Astrocyte (in vitro differentiated cells and primary cell): ENCODE measurements at regions not wholly inside any gene's neighbourhood (a gene's known extent, or its start where the extent isn't known, plus 50 kb on each side); places are given as distances from the start of the nearest gene placed in this dataset.

ENCODE experiments used
- DNase-seq: peaks from one replicate; pipeline ENCODE4 v3.0.0-alpha.2; 2010; ENCODE audit warnings: low read depth
- FAIRE-seq: peaks from 2 replicates; lab custom pipeline; 2011; peaks lifted over from hg19 to GRCh38; lab: Jason Lieb, UNC
- H2AFZ ChIP-seq: 2 replicates; pipeline ENCODE4 v1.6.0; 2012; ENCODE audit warnings: low read depth, low read length, inconsistent platforms
- H3K27ac ChIP-seq: 2 replicates; pipeline ENCODE4 v1.5.1; 2011; ENCODE audit warnings: low read depth, low read length, inconsistent platforms
- H3K27me3 ChIP-seq: 2 replicates; pipeline ENCODE4 v1.6.0; 2011; ENCODE audit warnings: low read length, inconsistent platforms; ENCODE audit not compliant: insufficient read depth
- H3K36me3 ChIP-seq: 2 replicates; pipeline ENCODE4 v1.5.1; 2011; ENCODE audit warnings: low read length, inconsistent platforms; ENCODE audit not compliant: insufficient read depth
- H3K4me1 ChIP-seq: 2 replicates; pipeline ENCODE4 v1.5.1; 2011; ENCODE audit warnings: low read length, inconsistent platforms; ENCODE audit not compliant: insufficient read depth
- H3K4me2 ChIP-seq: 2 replicates; pipeline ENCODE4 v1.6.0; 2012; ENCODE audit warnings: low read length, inconsistent platforms
- H3K4me3 ChIP-seq: 2 replicates; pipeline ENCODE4 v1.5.1; 2011; ENCODE audit warnings: low read depth, mild to moderate bottlenecking, low read length, inconsistent platforms; ENCODE audit not compliant: insufficient read depth
- H3K79me2 ChIP-seq: 2 replicates; pipeline ENCODE4 v1.6.0; 2012; ENCODE audit warnings: mild to moderate bottlenecking, low read length, inconsistent platforms; ENCODE audit not compliant: insufficient read depth
- H3K9ac ChIP-seq: 2 replicates; pipeline ENCODE4 v1.6.0; 2012; ENCODE audit warnings: mild to moderate bottlenecking, low read length, inconsistent platforms
- H3K9me3 ChIP-seq: 2 replicates; pipeline ENCODE4 v1.5.1; 2012; ENCODE audit warnings: low read depth, mild to moderate bottlenecking, low read length, inconsistent platforms; ENCODE audit not compliant: insufficient read depth
- H4K20me1 ChIP-seq: 2 replicates; pipeline ENCODE4 v1.6.0; 2012; ENCODE audit warnings: low read length, inconsistent platforms; ENCODE audit not compliant: insufficient read depth
- H3K27ac Mint-ChIP-seq: one replicate; pipeline ENCODE4 v1.8.0; 2021; ENCODE audit warnings: mild to moderate bottlenecking, mixed read lengths; ENCODE audit not compliant: unreplicated experiment
- H3K27me3 Mint-ChIP-seq: one replicate; pipeline ENCODE4 v1.8.0; 2021; ENCODE audit warnings: low read depth, mixed read lengths; ENCODE audit not compliant: unreplicated experiment
- H3K36me3 Mint-ChIP-seq: one replicate; pipeline ENCODE4 v1.8.0; 2021; ENCODE audit warnings: low read depth, mixed read lengths; ENCODE audit not compliant: unreplicated experiment
- H3K4me1 Mint-ChIP-seq: one replicate; pipeline ENCODE4 v1.8.0; 2021; ENCODE audit warnings: low read depth, mixed read lengths; ENCODE audit not compliant: unreplicated experiment
- H3K4me3 Mint-ChIP-seq: one replicate; pipeline ENCODE4 v1.8.0; 2021; ENCODE audit warnings: mild to moderate bottlenecking, moderate library complexity, mixed read lengths; ENCODE audit not compliant: unreplicated experiment
- H3K9me3 Mint-ChIP-seq: one replicate; pipeline ENCODE4 v1.8.0; 2021; ENCODE audit warnings: mild to moderate bottlenecking, mixed read lengths; ENCODE audit not compliant: unreplicated experiment
- EZH2 ChIP-seq: IDR thresholded peaks from 2 replicates; pipeline ENCODE4 v1.6.1; 2012; ENCODE audit warnings: mild to moderate bottlenecking, low read length, inconsistent platforms; ENCODE audit not compliant: insufficient read depth
- TF ChIP-seq, protein P1 (sequence below): IDR thresholded peaks from 2 replicates; pipeline ENCODE4 v1.5.1; 2011; ENCODE audit warnings: low read depth, mild to moderate bottlenecking, inconsistent platforms, low read length, moderate library complexity; ENCODE audit not compliant: insufficient read depth

DNA sequence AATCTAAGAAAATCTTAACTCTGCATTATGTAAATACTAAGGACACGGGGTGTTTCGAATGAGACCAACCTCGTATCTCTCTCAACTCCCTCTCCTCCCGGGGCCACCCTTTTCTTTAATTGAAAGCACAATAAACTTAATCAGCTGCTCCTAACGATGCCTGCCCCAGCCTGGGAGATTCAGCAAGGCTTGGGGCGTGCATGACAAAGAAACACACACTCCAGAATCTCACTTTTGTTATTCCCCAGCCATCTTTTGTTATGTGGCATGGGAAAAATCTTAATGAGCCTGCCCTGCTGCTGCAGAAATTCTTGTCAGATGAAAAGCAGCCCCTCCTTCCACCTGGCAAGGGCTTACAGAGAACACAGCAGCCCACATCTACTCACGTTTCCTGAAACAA is 117.4 kb downstream of the TTLL2 start:
- Histone ChIP-seq H3K79me2 (no peaks in the 10 kb centered on the region), H4K20me1 (no peaks in the 10 kb centered on the region), H3K9me3 (no peaks in the 10 kb centered on the region), H3K4me2 (peak overlapping the region; percentile 25), H2AFZ (peak overlapping the region; percentile 56), H3K4me1 (no peaks in the 10 kb centered on the region), H3K27me3 (peaks cover 3% of the 10 kb centered on the region), H3K27ac (no peak overlapping the region), H3K9ac (no peak overlapping the region), H3K36me3 (no peaks in the 10 kb centered on the region), H3K4me3 (no peak overlapping the region)
- TF ChIP-seq, protein P1, sequence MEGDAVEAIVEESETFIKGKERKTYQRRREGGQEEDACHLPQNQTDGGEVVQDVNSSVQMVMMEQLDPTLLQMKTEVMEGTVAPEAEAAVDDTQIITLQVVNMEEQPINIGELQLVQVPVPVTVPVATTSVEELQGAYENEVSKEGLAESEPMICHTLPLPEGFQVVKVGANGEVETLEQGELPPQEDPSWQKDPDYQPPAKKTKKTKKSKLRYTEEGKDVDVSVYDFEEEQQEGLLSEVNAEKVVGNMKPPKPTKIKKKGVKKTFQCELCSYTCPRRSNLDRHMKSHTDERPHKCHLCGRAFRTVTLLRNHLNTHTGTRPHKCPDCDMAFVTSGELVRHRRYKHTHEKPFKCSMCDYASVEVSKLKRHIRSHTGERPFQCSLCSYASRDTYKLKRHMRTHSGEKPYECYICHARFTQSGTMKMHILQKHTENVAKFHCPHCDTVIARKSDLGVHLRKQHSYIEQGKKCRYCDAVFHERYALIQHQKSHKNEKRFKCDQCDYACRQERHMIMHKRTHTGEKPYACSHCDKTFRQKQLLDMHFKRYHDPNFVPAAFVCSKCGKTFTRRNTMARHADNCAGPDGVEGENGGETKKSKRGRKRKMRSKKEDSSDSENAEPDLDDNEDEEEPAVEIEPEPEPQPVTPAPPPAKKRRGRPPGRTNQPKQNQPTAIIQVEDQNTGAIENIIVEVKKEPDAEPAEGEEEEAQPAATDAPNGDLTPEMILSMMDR = no peak
- TF ChIP-seq EZH2 = no peak
- Mint-ChIP-seq H3K27me3 (peaks cover 20% of the 10 kb centered on the region), H3K4me1 (peaks cover 18% of the 10 kb centered on the region), H3K9me3 (peaks cover 5% of the 10 kb centered on the region), H3K27ac (peak overlapping the region; percentile 73), H3K36me3 (no peaks in the 10 kb centered on the region), H3K4me3 (no peak overlapping the region)
- DNase-seq (no peak), FAIRE-seq (no peak)

DNA sequence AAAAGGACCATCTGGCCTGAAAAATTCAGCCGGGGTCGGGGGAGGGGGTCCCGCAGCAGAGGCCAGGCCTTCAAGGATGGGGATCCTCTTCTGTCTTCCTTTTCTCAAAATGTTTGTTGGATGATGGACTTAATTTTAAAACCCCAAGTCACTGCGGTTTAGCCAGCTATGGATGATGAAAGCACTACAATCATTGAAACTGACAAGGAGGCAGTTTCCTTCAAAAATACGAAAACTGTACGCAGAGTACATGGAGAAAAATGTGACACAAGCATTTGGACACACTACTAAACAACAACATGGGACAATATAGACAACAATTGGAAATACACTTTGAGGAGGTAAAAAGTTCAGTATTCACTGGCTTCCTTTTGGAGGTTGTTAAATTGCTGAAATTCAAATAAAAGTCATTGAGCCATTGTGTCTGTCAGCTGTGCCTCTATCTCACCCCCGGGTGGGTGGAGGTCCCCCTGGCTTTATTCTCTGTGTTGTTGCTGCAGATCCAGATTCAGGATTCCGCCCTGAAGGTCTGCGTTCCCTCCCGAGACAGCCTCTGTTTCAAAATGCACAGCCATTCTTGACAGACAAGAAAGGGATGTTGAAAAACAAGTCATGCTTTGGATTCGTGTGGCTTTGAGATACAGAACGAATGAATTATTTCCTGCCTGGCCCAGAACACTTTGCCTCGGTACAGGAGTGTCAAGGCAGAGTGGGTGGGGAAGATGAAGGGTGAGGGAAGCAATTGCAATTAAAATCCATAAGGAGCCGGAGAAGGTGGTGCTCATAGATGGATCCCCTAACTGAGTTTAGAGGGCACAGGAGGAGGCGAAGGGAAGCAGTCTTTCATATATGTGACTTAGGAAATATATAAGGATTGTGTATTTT is 118.2 kb downstream of the TTLL2 start:
- Mint-ChIP-seq H3K27ac (peak overlapping the region; percentile 73), H3K9me3 (peaks cover 5% of the 10 kb centered on the region), H3K4me3 (peak overlapping the region; percentile 12), H3K27me3 (peaks cover 20% of the 10 kb centered on the region), H3K4me1 (peaks cover 18% of the 10 kb centered on the region), H3K36me3 (no peaks in the 10 kb centered on the region)
- H2AFZ ChIP-seq = no peak overlapping the region
- H3K9me3 ChIP-seq = no peaks in the 10 kb centered on the region
- H4K20me1 ChIP-seq = no peaks in the 10 kb centered on the region
- FAIRE-seq = no peak
- no peak overlapping the region for H3K4me3 ChIP-seq
- H3K36me3 ChIP-seq = no peaks in the 10 kb centered on the region
- no peak overlapping the region for H3K9ac ChIP-seq
- TF ChIP-seq EZH2 = no peak
- TF ChIP-seq, protein P1 = no peak
- DNase-seq = no peak
- no peaks in the 10 kb centered on the region for H3K79me2 ChIP-seq
- H3K4me2 ChIP-seq = no peak overlapping the region
- no peak overlapping the region for H3K27ac ChIP-seq
- H3K4me1 ChIP-seq = no peaks in the 10 kb centered on the region
- peaks cover 3% of the 10 kb centered on the region for H3K27me3 ChIP-seq
